ENCODE measurements at regions not wholly inside any gene's neighbourhood (a gene's known extent, or its start where the extent isn't known, plus 50 kb on each side); places are given as distances from the start of the nearest gene placed in this dataset.

DNA sequence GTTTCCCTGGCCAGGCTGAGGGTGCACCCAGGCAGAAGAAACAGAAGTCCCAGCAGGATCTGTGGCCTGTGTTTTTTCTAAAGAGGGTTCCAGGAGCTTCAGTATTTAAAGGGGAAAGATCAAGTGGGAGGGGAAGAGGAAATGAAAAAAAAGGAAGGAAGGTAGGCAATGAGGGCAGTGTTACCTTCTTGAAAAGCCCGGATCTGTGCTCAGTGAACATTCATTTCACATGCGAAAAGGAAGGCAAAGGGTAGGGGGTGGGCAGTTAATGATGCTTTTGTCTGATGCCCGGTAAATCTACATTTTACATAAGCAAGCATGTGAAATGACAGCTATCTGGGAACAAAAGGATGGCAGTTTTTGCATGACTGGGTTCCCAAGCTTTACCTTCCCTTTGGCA is 326.2 kb downstream of the UQCRFS1 start:
- TF ChIP-seq YY1 (IDR thresholded peaks at IDR 0.05; ENCODE audit: insufficient read depth, insufficient read length) (no peak), ZNF274 (IDR thresholded peaks at IDR 0.05; ENCODE audit: low read depth, low read length) (no peak), SUZ12 (IDR thresholded peaks at IDR 0.05; ENCODE audit: extremely low read depth, insufficient read depth, insufficient read length) (no peak)
- Histone ChIP-seq H3K4me3 (ENCODE audit: insufficient read length, low read depth) (no peak overlapping the region), H3K9ac (ENCODE audit: insufficient read length, low read depth) (no peak overlapping the region), H3K4me1 (ENCODE audit: insufficient read depth, insufficient read length) (peaks cover 10% of the 10 kb centered on the region), H3K36me3 (ENCODE audit: insufficient read depth, insufficient read length, low read length) (no peaks in the 10 kb centered on the region), H3K27me3 (ENCODE audit: insufficient read depth, insufficient read length) (no peaks in the 10 kb centered on the region), H3K9me3 (ENCODE audit: insufficient read depth, low read length) (no peaks in the 10 kb centered on the region)
- DNase-seq (ENCODE audit: low read depth, low spot score): no peak

DNA sequence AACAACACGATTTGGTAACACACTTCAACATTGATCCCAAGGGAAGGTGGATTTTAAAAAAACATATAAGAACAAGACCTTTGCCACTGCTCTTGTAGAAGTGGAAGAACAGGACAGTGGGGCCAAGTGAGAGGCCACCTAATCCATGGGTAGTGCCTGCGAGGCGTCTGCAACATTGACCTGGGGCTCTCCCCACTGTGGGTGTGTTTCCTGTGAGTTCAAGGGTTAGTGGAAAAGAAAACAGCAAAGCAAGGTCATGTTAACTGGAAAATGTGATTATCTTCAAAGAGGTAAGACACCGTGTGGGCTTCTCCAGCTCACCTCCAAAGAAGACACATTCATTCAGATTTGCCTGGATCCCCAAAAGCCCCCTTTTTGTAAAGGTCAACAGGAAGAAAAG is 327.0 kb downstream of the UQCRFS1 start:
- DNase-seq (ENCODE audit: low read depth, low spot score): no peak
- TF ChIP-seq SUZ12 (IDR thresholded peaks at IDR 0.05; ENCODE audit: extremely low read depth, insufficient read depth, insufficient read length) (no peak), ZNF274 (IDR thresholded peaks at IDR 0.05; ENCODE audit: low read depth, low read length) (no peak), YY1 (IDR thresholded peaks at IDR 0.05; ENCODE audit: insufficient read depth, insufficient read length) (no peak)
- Histone ChIP-seq H3K27me3 (ENCODE audit: insufficient read depth, insufficient read length) (no peaks in the 10 kb centered on the region), H3K9me3 (ENCODE audit: insufficient read depth, low read length) (no peaks in the 10 kb centered on the region), H3K36me3 (ENCODE audit: insufficient read depth, insufficient read length, low read length) (no peaks in the 10 kb centered on the region), H3K4me3 (ENCODE audit: insufficient read length, low read depth) (no peak overlapping the region), H3K9ac (ENCODE audit: insufficient read length, low read depth) (no peak overlapping the region), H3K4me1 (ENCODE audit: insufficient read depth, insufficient read length) (peaks cover 13% of the 10 kb centered on the region)

DNA sequence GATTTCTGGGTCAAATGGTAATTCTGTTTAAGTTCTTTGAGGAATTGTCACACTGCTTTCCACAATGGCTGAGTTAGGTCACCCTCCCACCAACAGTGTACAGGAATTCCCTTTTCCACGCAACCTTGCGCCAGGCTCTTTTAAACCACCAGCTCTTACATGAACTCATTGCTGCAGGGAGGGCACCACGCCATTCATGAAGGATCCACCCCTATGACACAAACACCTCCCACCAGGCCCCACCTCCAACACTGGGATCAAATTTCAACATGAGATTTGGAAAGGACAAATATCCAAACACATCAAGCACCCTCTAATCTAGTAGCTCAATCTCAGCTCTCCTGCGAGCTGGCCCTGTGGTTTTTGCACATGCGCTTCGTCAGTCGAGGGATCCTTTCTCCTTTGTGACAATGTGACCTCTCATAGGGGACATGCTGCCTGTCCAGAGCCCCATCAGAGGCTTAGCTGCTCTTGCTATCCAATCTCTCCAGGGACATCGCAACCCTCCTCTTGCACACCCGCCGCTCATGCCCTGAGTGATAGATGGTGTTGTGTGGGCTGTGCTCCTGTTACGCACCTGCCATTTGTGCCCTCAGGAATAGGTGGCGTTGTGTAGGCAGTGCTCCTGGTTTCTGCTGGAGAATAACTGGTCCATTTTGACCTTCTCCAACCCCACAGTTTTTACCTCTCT is 328.0 kb downstream of the UQCRFS1 start:
- no peaks in the 10 kb centered on the region for H3K36me3 ChIP-seq (ENCODE audit: insufficient read depth, insufficient read length, low read length)
- H3K9ac ChIP-seq (ENCODE audit: insufficient read length, low read depth): no peak overlapping the region
- TF ChIP-seq ZNF274 (IDR thresholded peaks at IDR 0.05; ENCODE audit: low read depth, low read length): no peak
- no peak for TF ChIP-seq YY1 (IDR thresholded peaks at IDR 0.05; ENCODE audit: insufficient read depth, insufficient read length)
- no peak for TF ChIP-seq SUZ12 (IDR thresholded peaks at IDR 0.05; ENCODE audit: extremely low read depth, insufficient read depth, insufficient read length)
- no peaks in the 10 kb centered on the region for H3K9me3 ChIP-seq (ENCODE audit: insufficient read depth, low read length)
- no peak for DNase-seq (ENCODE audit: low read depth, low spot score)
- H3K4me1 ChIP-seq (ENCODE audit: insufficient read depth, insufficient read length): peaks cover 13% of the 10 kb centered on the region
- no peaks in the 10 kb centered on the region for H3K27me3 ChIP-seq (ENCODE audit: insufficient read depth, insufficient read length)
- H3K4me3 ChIP-seq (ENCODE audit: insufficient read length, low read depth): no peak overlapping the region

DNA sequence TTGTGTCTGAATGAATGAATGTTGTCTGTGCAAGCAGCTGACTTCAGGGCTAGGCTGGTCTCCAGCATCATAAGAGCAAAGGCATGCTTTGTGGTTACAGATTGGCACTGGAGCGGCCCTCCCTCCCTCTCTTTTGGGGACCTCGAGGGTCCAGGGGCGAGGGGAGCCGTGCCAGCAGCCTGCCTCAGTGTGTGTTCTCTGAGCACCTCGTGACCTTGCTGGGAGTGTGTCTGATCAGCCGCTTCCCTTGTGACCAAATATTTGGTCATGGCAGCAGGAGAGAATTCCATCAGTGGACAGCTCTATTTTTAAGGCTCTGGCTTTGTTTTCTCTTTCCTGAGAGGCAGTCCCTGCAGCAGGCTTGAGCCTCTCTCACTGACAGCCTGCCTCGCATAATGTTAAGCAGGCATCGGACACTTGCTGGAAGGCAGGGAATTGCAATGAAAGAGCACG is 329.7 kb downstream of the UQCRFS1 start:
- no peaks in the 10 kb centered on the region for H3K27me3 ChIP-seq (ENCODE audit: insufficient read depth, insufficient read length)
- peak overlapping the region; percentile 69 for H3K9ac ChIP-seq (ENCODE audit: insufficient read length, low read depth)
- H3K36me3 ChIP-seq (ENCODE audit: insufficient read depth, insufficient read length, low read length): no peaks in the 10 kb centered on the region
- H3K4me3 ChIP-seq (ENCODE audit: insufficient read length, low read depth): peak overlapping the region; percentile 31
- no peaks in the 10 kb centered on the region for H3K9me3 ChIP-seq (ENCODE audit: insufficient read depth, low read length)
- TF ChIP-seq YY1 (IDR thresholded peaks at IDR 0.05; ENCODE audit: insufficient read depth, insufficient read length) (no peak), ZNF274 (IDR thresholded peaks at IDR 0.05; ENCODE audit: low read depth, low read length) (no peak), SUZ12 (IDR thresholded peaks at IDR 0.05; ENCODE audit: extremely low read depth, insufficient read depth, insufficient read length) (no peak)
- peaks cover 13% of the 10 kb centered on the region for H3K4me1 ChIP-seq (ENCODE audit: insufficient read depth, insufficient read length)
- peak; percentile 46 for DNase-seq (ENCODE audit: low read depth, low spot score)

DNA sequence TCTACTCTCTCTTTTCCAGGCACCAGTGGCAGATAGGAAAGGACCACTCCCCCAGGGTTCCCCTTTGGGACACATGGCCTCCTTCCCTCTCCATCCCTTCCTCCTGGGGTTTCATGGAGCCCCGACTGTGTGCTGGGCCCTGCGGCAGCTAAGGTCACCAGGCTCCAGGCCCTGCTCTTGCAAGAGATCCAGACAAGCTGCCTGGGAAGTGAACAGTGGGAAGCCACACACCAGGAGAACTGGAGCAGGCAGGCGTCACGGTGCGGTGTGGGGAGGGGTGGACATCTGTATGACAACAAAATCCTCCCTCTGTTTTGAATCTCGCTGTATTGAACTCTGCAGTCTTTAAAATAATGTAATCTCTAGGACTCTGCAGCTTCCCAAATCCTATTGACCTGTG is 330.1 kb downstream of the UQCRFS1 start:
- Histone ChIP-seq H3K4me1 (ENCODE audit: insufficient read depth, insufficient read length) (peaks cover 13% of the 10 kb centered on the region), H3K27me3 (ENCODE audit: insufficient read depth, insufficient read length) (no peaks in the 10 kb centered on the region), H3K9ac (ENCODE audit: insufficient read length, low read depth) (peak overlapping the region; percentile 69), H3K9me3 (ENCODE audit: insufficient read depth, low read length) (no peaks in the 10 kb centered on the region), H3K36me3 (ENCODE audit: insufficient read depth, insufficient read length, low read length) (no peaks in the 10 kb centered on the region), H3K4me3 (ENCODE audit: insufficient read length, low read depth) (peak overlapping the region; percentile 31)
- TF ChIP-seq YY1 (IDR thresholded peaks at IDR 0.05; ENCODE audit: insufficient read depth, insufficient read length): no peak
- TF ChIP-seq ZNF274 (IDR thresholded peaks at IDR 0.05; ENCODE audit: low read depth, low read length): no peak
- TF ChIP-seq SUZ12 (IDR thresholded peaks at IDR 0.05; ENCODE audit: extremely low read depth, insufficient read depth, insufficient read length): no peak
- peak; percentile 32 for DNase-seq (ENCODE audit: low read depth, low spot score)

DNA sequence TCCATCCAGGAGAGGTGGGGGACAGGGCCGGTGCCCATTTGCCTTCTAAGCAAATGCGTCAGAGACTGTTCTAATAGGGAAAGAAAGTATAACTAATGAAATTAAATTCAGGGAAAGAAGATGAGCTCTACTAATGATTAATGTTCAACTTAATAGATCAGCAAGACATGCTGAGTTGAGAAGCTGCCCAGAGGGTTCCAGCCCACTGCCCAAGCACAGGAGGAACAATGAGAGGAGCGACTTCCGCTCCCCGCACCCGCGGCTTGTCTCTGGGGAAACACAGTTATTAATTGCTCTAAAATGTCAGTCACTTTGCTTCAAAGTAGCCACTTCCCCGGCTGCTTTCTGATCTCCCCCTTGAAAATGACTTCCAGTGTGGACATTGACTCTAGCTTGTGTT is 331.3 kb downstream of the UQCRFS1 start:
- DNase-seq (ENCODE audit: low read depth, low spot score): no peak
- Histone ChIP-seq H3K4me3 (ENCODE audit: insufficient read length, low read depth) (no peak overlapping the region), H3K36me3 (ENCODE audit: insufficient read depth, insufficient read length, low read length) (no peaks in the 10 kb centered on the region), H3K9ac (ENCODE audit: insufficient read length, low read depth) (peak overlapping the region; percentile 7), H3K9me3 (ENCODE audit: insufficient read depth, low read length) (no peaks in the 10 kb centered on the region), H3K27me3 (ENCODE audit: insufficient read depth, insufficient read length) (no peaks in the 10 kb centered on the region), H3K4me1 (ENCODE audit: insufficient read depth, insufficient read length) (peaks cover 13% of the 10 kb centered on the region)
- TF ChIP-seq ZNF274 (IDR thresholded peaks at IDR 0.05; ENCODE audit: low read depth, low read length): no peak

DNA sequence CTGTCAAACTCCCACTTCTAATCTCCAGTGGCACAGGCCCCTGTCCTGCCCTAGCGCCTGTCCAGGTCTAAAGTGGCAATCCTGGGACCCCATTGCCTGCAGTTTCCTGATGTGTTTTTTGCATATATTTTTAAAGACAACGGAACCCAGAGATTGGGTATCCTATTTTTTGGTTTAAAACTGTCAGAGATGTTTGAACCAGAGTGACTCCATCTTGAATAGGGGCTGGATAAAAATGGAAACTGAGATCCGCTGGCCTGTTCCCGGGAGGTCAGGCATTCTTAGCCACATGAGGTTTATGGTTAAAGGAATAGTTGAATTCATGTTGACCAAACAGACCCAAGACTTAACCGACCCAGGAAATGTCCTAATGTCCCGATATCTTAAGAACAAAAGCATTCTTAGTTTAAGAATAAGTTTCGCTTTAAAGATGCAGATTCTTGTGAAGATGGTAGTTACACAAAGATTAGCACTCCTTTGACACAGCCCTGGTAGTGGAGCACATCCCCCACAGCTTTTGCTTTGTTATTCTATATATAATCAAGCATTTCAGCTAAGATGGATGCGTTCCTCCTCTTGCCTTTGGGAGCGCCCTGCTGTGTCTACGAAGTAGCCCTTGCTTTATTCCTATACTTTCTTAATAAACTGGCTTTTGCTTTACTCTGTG is 332.1 kb downstream of the UQCRFS1 start:
- DNase-seq (ENCODE audit: low read depth, low spot score): peak; percentile 87
- Histone ChIP-seq H3K27me3 (ENCODE audit: insufficient read depth, insufficient read length) (no peaks in the 10 kb centered on the region), H3K4me1 (ENCODE audit: insufficient read depth, insufficient read length) (peaks cover 13% of the 10 kb centered on the region), H3K36me3 (ENCODE audit: insufficient read depth, insufficient read length, low read length) (no peaks in the 10 kb centered on the region), H3K4me3 (ENCODE audit: insufficient read length, low read depth) (no peak overlapping the region), H3K9ac (ENCODE audit: insufficient read length, low read depth) (peak overlapping the region; percentile 2), H3K9me3 (ENCODE audit: insufficient read depth, low read length) (no peaks in the 10 kb centered on the region)
- no peak for TF ChIP-seq ZNF274 (IDR thresholded peaks at IDR 0.05; ENCODE audit: low read depth, low read length)
- TF ChIP-seq SUZ12 (IDR thresholded peaks at IDR 0.05; ENCODE audit: extremely low read depth, insufficient read depth, insufficient read length): no peak
- peak; percentile 58 for TF ChIP-seq YY1 (IDR thresholded peaks at IDR 0.05; ENCODE audit: insufficient read depth, insufficient read length)

Measured in NT2/D1 (cell line).